RKO (cell line): ENCODE measurements at regions not wholly inside any gene's neighbourhood (a gene's known extent, or its start where the extent isn't known, plus 50 kb on each side); places are given as distances from the start of the nearest gene placed in this dataset.
A peak's percentile ranks its signal among the peaks of the same experiment; 100 is the strongest.

ENCODE experiments used
- DNase-seq: peaks from one replicate; pipeline ENCODE4 v3.0.0-alpha.2; 2016; ENCODE audit warnings: low spot score

GRCh38 chr11:95478003-95478402, 247.0 kb upstream of the SESN3 start:
- DNase-seq = no peak

GRCh38 chr11:95469258-95469657, 238.3 kb upstream of the SESN3 start:
- DNase-seq = no peak

GRCh38 chr11:95466416-95466815, 235.4 kb upstream of the SESN3 start:
- no peak for DNase-seq

- DNase-seq = no peak
Observed at GRCh38 chr11:95465887-95466286, 234.9 kb upstream of the SESN3 start.

- no peak for DNase-seq
Observed at GRCh38 chr11:95461858-95462257, 230.9 kb upstream of the SESN3 start.

- DNase-seq = no peak
Observed at GRCh38 chr11:95461348-95461747, 230.3 kb upstream of the SESN3 start.

- no peak for DNase-seq
Observed at GRCh38 chr11:95459291-95460042, 228.5 kb upstream of the SESN3 start.

GRCh38 chr11:95456714-95457491, 225.9 kb upstream of the SESN3 start:
- DNase-seq = no peak

- DNase-seq = no peak
Observed at GRCh38 chr11:95455228-95455970, 224.4 kb upstream of the SESN3 start.

GRCh38 chr11:95453616-95454171, 222.7 kb upstream of the SESN3 start:
- DNase-seq = no peak

GRCh38 chr11:95451682-95452081, 220.7 kb upstream of the SESN3 start:
- peak; percentile 40 for DNase-seq

GRCh38 chr11:95451261-95451660, 220.3 kb upstream of the SESN3 start:
- DNase-seq = no peak

- DNase-seq = no peak
Observed at GRCh38 chr11:95450547-95451123, 219.6 kb upstream of the SESN3 start.

GRCh38 chr11:95445746-95446333, 214.8 kb upstream of the SESN3 start:
- no peak for DNase-seq

GRCh38 chr11:95444309-95445241, 213.6 kb upstream of the SESN3 start:
- DNase-seq = no peak

- no peak for DNase-seq
Observed at GRCh38 chr11:95443386-95443785, 212.4 kb upstream of the SESN3 start.

- no peak for DNase-seq
Observed at GRCh38 chr11:95442531-95443050, 211.6 kb upstream of the SESN3 start.

- no peak for DNase-seq
Observed at GRCh38 chr11:95435628-95436353, 204.8 kb upstream of the SESN3 start.

GRCh38 chr11:95435192-95435591, 204.2 kb upstream of the SESN3 start:
- DNase-seq = no peak
